Neuronal stem cell (in vitro differentiated cells): ENCODE measurements at regions not wholly inside any gene's neighbourhood (a gene's known extent, or its start where the extent isn't known, plus 50 kb on each side); places are given as distances from the start of the nearest gene placed in this dataset.

Source experiments
- DNase-seq: peaks from one replicate; pipeline ENCODE4 v3.0.0-alpha.2; 2013; ENCODE audit warnings: low spot score
- H2AFZ ChIP-seq: one replicate; pipeline ENCODE4 v1.6.1; 2013; ENCODE audit warnings: mild to moderate bottlenecking, low read length, inconsistent platforms
- H2AK5ac ChIP-seq: 2 replicates; pipeline ENCODE4 v1.6.1; 2013; ENCODE audit warnings: low read depth, mild to moderate bottlenecking, inconsistent platforms, low read length, moderate library complexity, mixed read lengths
- H2BK120ac ChIP-seq: 2 replicates; pipeline ENCODE4 v1.6.1; 2013; ENCODE audit warnings: low read depth, mild to moderate bottlenecking, inconsistent platforms, low read length, moderate library complexity, mixed read lengths
- H2BK12ac ChIP-seq: one replicate; pipeline ENCODE4 v1.6.1; 2013; ENCODE audit warnings: low read length, inconsistent platforms
- H2BK15ac ChIP-seq: 2 replicates; pipeline ENCODE4 v1.6.1; 2013; ENCODE audit warnings: mild to moderate bottlenecking, low read length, inconsistent platforms, mixed read lengths
- H2BK5ac ChIP-seq: one replicate; pipeline ENCODE4 v1.6.1; 2013; ENCODE audit warnings: inconsistent platforms, mild to moderate bottlenecking, low read length, moderate library complexity
- H3K14ac ChIP-seq: one replicate; pipeline ENCODE4 v1.6.1; 2013; ENCODE audit warnings: low read length, inconsistent platforms
- H3K18ac ChIP-seq: 2 replicates; pipeline ENCODE4 v1.6.1; 2013; ENCODE audit warnings: low read length, inconsistent platforms
- H3K23ac ChIP-seq: 2 replicates; pipeline ENCODE4 v1.6.1; 2013; ENCODE audit warnings: low read depth, mild to moderate bottlenecking, mixed read lengths, low read length, inconsistent platforms; ENCODE audit not compliant: poor library complexity
- H3K27ac ChIP-seq: replicated peaks from 3 replicates; pipeline ENCODE4 v1.5.1; 2013; ENCODE audit warnings: low read length, inconsistent platforms
- H3K27me3 ChIP-seq, 3 experiments: 2 replicates each; pipeline ENCODE4 v1.6.1; 2013; ENCODE audit warnings: low read length in 3 of 3, mild to moderate bottlenecking in 2 of 3, inconsistent platforms in 1 of 3, low read depth in 1 of 3, mixed read lengths in 1 of 3, moderate library complexity in 1 of 3; ENCODE audit not compliant: control insufficient read depth in 3 of 3, insufficient read depth in 3 of 3
- H3K36me3 ChIP-seq, 2 donors: replicated peaks in 1 of 2; 2 replicates each; pipeline ENCODE4 v1.6.1; 2013; ENCODE audit warnings: low read length in 2 of 2; ENCODE audit not compliant: control insufficient read depth in 2 of 2, insufficient read depth in 2 of 2
- H3K4ac ChIP-seq: 2 replicates; pipeline ENCODE4 v1.6.1; 2013; ENCODE audit warnings: inconsistent platforms, mild to moderate bottlenecking, low read length, moderate library complexity
- H3K4me1 ChIP-seq, 2 donors: 1 replicate in 1 of 2; 2 replicates in 1 of 2; pipeline ENCODE4 v1.6.1; 2013; ENCODE audit warnings: low read length in 2 of 2, low read depth in 1 of 2; ENCODE audit not compliant: control insufficient read depth in 2 of 2, insufficient read depth in 1 of 2
- H3K4me2 ChIP-seq: one replicate; pipeline ENCODE4 v1.6.1; 2013; ENCODE audit warnings: mild to moderate bottlenecking, low read length, inconsistent platforms; ENCODE audit not compliant: insufficient read depth, poor library complexity, severe bottlenecking
- H3K4me3 ChIP-seq, 2 donors: 2 replicates each; pipeline ENCODE4 v1.5.1; 2013; ENCODE audit warnings: low read length in 2 of 2, mild to moderate bottlenecking in 2 of 2, inconsistent platforms in 1 of 2, moderate library complexity in 1 of 2
- H3K79me1 ChIP-seq: one replicate; pipeline ENCODE4 v1.6.1; 2013; ENCODE audit warnings: low read depth, mild to moderate bottlenecking, inconsistent platforms, low read length, moderate library complexity
- H3K9ac ChIP-seq: one replicate; pipeline ENCODE4 v1.6.1; 2013; ENCODE audit warnings: mild to moderate bottlenecking, low read depth, low read length, inconsistent platforms; ENCODE audit not compliant: poor library complexity
- H3K9me3 ChIP-seq, 2 donors: replicated peaks in 1 of 2; 2 replicates each; pipeline versions ENCODE3 to v1.6.1; 2013; ENCODE audit warnings: low read length in 2 of 2, mild to moderate bottlenecking in 2 of 2, inconsistent platforms in 1 of 2, low read depth in 1 of 2, mixed read lengths in 1 of 2, moderate library complexity in 1 of 2; ENCODE audit not compliant: control insufficient read depth in 2 of 2, insufficient read depth in 1 of 2
- H4K8ac ChIP-seq: one replicate; pipeline ENCODE4 v1.6.1; 2013; ENCODE audit warnings: low read depth, mild to moderate bottlenecking, inconsistent platforms, low read length, moderate library complexity
- H4K91ac ChIP-seq: one replicate; pipeline ENCODE4 v1.6.1; 2013; ENCODE audit warnings: low read length, low read depth, mild to moderate bottlenecking, inconsistent platforms; ENCODE audit not compliant: poor library complexity
- WGBS, 2 donors: extraction: QIAGEN DNeasy Blood & Tissue Kit; methylation state at CpG; one replicate each; pipeline ENCODE4 v1.1.7; 2013; ENCODE audit warnings: missing lambda C conversion rate in 2 of 2, mixed read lengths in 1 of 2; ENCODE audit not compliant: insufficient read length in 2 of 2, insufficient replicate concordance in 1 of 2; ENCODE audit errors: extremely low coverage in 2 of 2; 5-methylcytosine and 5-hydroxymethylcytosine counted together

DNA sequence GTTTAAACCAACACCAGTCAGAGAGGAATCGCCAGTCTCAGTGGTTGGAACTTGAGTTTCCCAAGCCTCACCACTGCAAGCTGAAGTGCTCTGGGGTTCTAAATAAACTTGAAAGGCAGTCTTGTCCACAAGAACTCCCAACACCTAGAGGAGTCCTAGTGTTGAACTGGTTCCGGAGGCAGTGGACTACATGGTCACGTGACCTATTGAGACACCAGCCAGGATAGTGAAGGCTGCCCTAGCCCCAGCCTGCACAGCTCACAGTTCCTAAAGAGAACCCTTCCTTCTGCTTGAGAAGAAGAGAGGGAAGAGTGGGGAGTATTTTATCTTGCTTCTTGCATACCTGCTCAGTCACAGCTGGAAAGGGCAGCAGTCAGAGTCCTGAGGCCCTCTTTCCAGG, 1012.7 kb upstream of the ADGRL3 start:
- H2AFZ ChIP-seq: no peak overlapping the region
- no CpG with 5 or more reads among the region's 3 CpGs for WGBS, 2 donors
- H2BK5ac ChIP-seq: no peak overlapping the region
- no peaks in the 10 kb centered on the region for H3K27me3 ChIP-seq
- H4K91ac ChIP-seq: no peak overlapping the region
- H3K23ac ChIP-seq: no peak overlapping the region
- H3K4ac ChIP-seq: no peak overlapping the region
- H3K27ac ChIP-seq: no peak overlapping the region
- H2BK15ac ChIP-seq: no peak overlapping the region
- no peak overlapping the region for H3K18ac ChIP-seq
- H3K4me2 ChIP-seq: no peak overlapping the region
- DNase-seq: no peak
- H3K9me3 ChIP-seq: no peaks in the 10 kb centered on the region
- no peak overlapping the region for H3K14ac ChIP-seq
- no peak overlapping the region for H3K4me3 ChIP-seq
- no peak overlapping the region for H2BK12ac ChIP-seq
- no peaks in the 10 kb centered on the region for H3K4me1 ChIP-seq
- H2BK120ac ChIP-seq: no peak overlapping the region
- no peaks in the 10 kb centered on the region for H3K36me3 ChIP-seq
- H3K79me1 ChIP-seq: no peaks in the 10 kb centered on the region
- no peak overlapping the region for H3K9ac ChIP-seq
- H2AK5ac ChIP-seq: no peak overlapping the region
- H4K8ac ChIP-seq: no peak overlapping the region

DNA sequence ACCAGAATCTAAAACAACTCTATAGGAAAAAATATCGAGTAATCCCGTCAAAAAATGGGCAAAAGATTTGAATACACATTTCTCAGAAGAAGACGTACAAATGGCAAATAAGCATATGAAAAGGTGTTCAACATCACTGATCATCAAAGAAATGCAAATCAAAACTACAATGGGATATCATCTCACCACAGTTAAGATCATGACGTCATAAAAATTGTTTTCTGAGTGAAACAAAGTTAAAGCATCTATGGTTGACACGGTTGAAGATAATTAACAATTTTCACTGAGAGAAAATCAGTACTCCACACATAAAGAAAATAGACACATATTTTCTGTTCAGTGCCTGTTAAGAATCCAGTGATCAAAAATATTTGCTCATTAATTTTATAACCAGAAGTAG, 1010.8 kb upstream of the ADGRL3 start:
- Histone ChIP-seq H2BK5ac (no peak overlapping the region), H3K14ac (no peak overlapping the region), H2AFZ (no peak overlapping the region), H3K9ac (no peak overlapping the region), H3K27me3 (no peaks in the 10 kb centered on the region), H2AK5ac (no peak overlapping the region), H3K18ac (no peak overlapping the region), H4K91ac (no peak overlapping the region), H3K4me1 (no peaks in the 10 kb centered on the region), H3K79me1 (no peaks in the 10 kb centered on the region), H3K9me3 (no peaks in the 10 kb centered on the region), H2BK120ac (no peak overlapping the region), H3K4me3 (no peak overlapping the region), H3K4ac (no peak overlapping the region), H4K8ac (no peak overlapping the region), H3K27ac (no peak overlapping the region), H3K23ac (no peak overlapping the region), H2BK15ac (no peak overlapping the region), H3K4me2 (no peak overlapping the region), H3K36me3 (no peaks in the 10 kb centered on the region), H2BK12ac (no peak overlapping the region)
- DNase-seq: no peak
- no CpG with 5 or more reads among the region's 5 CpGs for WGBS, 2 donors

DNA sequence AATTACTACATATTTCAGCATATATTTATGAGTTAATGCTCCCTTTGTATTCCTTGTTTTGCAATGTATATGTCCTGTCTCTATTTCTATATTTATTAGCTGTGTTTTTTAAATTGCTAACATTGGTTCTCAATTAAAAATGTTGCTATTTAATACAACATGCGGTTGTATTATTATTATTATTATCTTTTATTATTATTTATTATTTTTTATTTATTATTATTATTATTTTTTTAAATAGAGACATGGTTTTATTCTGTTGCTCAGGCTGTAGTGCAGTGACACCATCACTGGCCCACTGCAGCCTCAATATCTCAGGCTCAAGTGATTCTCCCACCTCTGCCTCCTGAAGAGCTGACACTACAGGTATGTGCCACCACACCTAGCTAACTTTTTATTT, 1005.9 kb upstream of the ADGRL3 start:
- H2AFZ ChIP-seq: no peak overlapping the region
- DNase-seq: no peak
- H3K23ac ChIP-seq: no peak overlapping the region
- H3K27ac ChIP-seq: no peak overlapping the region
- no peak overlapping the region for H2BK12ac ChIP-seq
- H3K79me1 ChIP-seq: no peaks in the 10 kb centered on the region
- H3K36me3 ChIP-seq: no peaks in the 10 kb centered on the region
- H4K91ac ChIP-seq: no peak overlapping the region
- H3K18ac ChIP-seq: no peak overlapping the region
- no CpG with 5 or more reads among the region's 1 CpG for WGBS, 2 donors
- no peak overlapping the region for H2BK120ac ChIP-seq
- no peak overlapping the region for H4K8ac ChIP-seq
- no peak overlapping the region for H3K9ac ChIP-seq
- H3K4me2 ChIP-seq: no peak overlapping the region
- no peak overlapping the region for H2BK5ac ChIP-seq
- H2AK5ac ChIP-seq: no peak overlapping the region
- no peaks in the 10 kb centered on the region for H3K27me3 ChIP-seq
- no peaks in the 10 kb centered on the region for H3K4me1 ChIP-seq
- no peak overlapping the region for H3K4ac ChIP-seq
- H3K9me3 ChIP-seq: no peaks in the 10 kb centered on the region
- no peak overlapping the region for H3K14ac ChIP-seq
- no peak overlapping the region for H2BK15ac ChIP-seq
- H3K4me3 ChIP-seq: no peak overlapping the region

DNA sequence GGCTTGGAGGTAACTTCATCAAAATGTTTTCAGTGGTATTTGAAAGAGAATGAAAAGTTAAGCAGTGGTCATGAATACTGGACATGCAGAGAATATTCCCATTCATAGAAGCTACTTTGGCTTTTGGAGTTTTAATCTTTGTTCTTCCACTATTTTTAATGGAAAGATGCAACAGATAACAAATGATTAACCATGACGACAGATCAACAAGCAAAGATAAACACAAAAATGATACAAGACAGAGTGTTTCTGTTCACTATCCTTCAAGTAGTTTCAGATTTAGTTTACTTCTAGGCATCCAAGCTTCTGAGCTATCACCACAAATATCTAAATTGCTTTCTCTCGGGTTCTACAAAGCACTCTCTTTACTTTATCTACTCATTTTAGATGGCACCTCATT, 1004.9 kb upstream of the ADGRL3 start:
- Histone ChIP-seq H3K27ac (no peak overlapping the region), H4K91ac (no peak overlapping the region), H3K4me3 (no peak overlapping the region), H4K8ac (no peak overlapping the region), H2BK12ac (no peak overlapping the region), H2BK15ac (no peak overlapping the region), H3K4me1 (no peaks in the 10 kb centered on the region), H3K18ac (no peak overlapping the region), H2BK5ac (no peak overlapping the region), H2AK5ac (no peak overlapping the region), H2AFZ (no peak overlapping the region), H3K23ac (no peak overlapping the region), H3K4me2 (no peak overlapping the region), H3K14ac (no peak overlapping the region), H3K27me3 (no peaks in the 10 kb centered on the region), H3K9me3 (no peaks in the 10 kb centered on the region), H3K9ac (no peak overlapping the region), H3K79me1 (no peaks in the 10 kb centered on the region), H3K4ac (no peak overlapping the region), H2BK120ac (no peak overlapping the region), H3K36me3 (no peaks in the 10 kb centered on the region)
- WGBS, 2 donors: no CpG with 5 or more reads among the region's 2 CpGs
- DNase-seq: no peak
